ENCODE measurements at regions not wholly inside any gene's neighbourhood (a gene's known extent, or its start where the extent isn't known, plus 50 kb on each side); places are given as distances from the start of the nearest gene placed in this dataset.
"Not testable (repeated sequence)": the region's sequence is repeated elsewhere in the genome, so short reads cannot be mapped to it uniquely, and the experiment has no call there.

- DNase-seq = not testable (repeated sequence)
Measured at GRCh38 chr7:63856466-63856865, 142.2 kb upstream of the ZNF722 start.

- DNase-seq = no peak
Measured at GRCh38 chr7:63867127-63867526, 131.5 kb upstream of the ZNF722 start.

GRCh38 chr7:63874242-63874641 is 124.4 kb upstream of the ZNF722 start:
- DNase-seq = not testable (repeated sequence)

- no peak for DNase-seq
Measured at GRCh38 chr7:63876707-63877322, 121.8 kb upstream of the ZNF722 start.

- no peak for DNase-seq
Measured at GRCh38 chr7:63887031-63887430, 111.6 kb upstream of the ZNF722 start.

GRCh38 chr7:63899691-63900393 is 98.8 kb upstream of the ZNF722 start:
- peak; percentile 92 for DNase-seq

GRCh38 chr7:63900394-63901203 is 98.0 kb upstream of the ZNF722 start:
- peak; percentile 99 for DNase-seq

- not testable (repeated sequence) for DNase-seq
Measured at GRCh38 chr7:63901204-63901506, 97.5 kb upstream of the ZNF722 start.

GRCh38 chr7:63918986-63919385 is 79.7 kb upstream of the ZNF722 start:
- DNase-seq = no peak

GRCh38 chr7:63925262-63925625 is 73.4 kb upstream of the ZNF722 start:
- peak; percentile 52 to 66 for DNase-seq

GRCh38 chr7:63925626-63926460 is 72.8 kb upstream of the ZNF722 start:
- peak; percentile 98 to 99 for DNase-seq

- no peak for DNase-seq
Measured at GRCh38 chr7:63927261-63927660, 71.4 kb upstream of the ZNF722 start.

GRCh38 chr7:63931057-63931600 is 67.5 kb upstream of the ZNF722 start:
- DNase-seq = no peak

- no peak for DNase-seq
Measured at GRCh38 chr7:63931985-63932577, 66.6 kb upstream of the ZNF722 start.
